Superior temporal gyrus (tissue), 1 donor: ENCODE measurements at regions not wholly inside any gene's neighbourhood (a gene's known extent, or its start where the extent isn't known, plus 50 kb on each side); places are given as distances from the start of the nearest gene placed in this dataset.
"Not testable (repeated sequence)": the region's sequence is repeated elsewhere in the genome, so short reads cannot be mapped to it uniquely, and the experiment has no call there.

Source experiments
- DNase-seq: peaks from one replicate; pipeline ENCODE4 v3.0.0-alpha.2; 2016; ENCODE audit errors: extremely low spot score

DNA sequence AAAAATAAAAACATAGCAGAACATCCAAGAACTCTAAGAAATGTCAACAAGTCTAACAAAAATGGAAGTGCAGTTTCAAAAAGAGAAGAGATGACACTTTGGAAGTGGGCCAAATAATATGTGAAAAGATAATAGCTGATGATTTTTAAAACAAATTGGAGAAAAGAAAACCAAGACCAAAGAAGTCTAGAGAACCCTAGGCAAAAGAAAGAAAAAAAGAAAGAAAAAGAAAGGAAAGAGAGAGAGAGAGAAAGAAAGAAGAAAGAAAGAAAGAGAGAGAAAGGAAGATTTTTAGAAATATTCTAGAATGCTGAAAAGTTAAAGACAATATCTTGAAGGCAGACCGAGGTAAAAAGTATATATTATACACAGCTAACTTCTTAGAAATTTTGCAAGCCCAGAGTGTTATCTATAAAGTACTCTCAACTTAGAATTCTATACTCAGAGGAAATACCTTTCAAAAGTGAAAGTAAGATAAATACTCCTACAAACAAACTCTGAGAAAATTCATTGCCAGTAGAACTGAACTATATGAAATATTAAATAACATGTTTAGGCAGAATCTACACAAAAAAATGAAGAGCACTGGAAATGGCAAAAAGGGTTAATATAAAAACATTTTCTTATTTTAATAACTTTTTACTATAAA is 138.7 kb upstream of the SMIM30 start:
- no peak for DNase-seq

DNA sequence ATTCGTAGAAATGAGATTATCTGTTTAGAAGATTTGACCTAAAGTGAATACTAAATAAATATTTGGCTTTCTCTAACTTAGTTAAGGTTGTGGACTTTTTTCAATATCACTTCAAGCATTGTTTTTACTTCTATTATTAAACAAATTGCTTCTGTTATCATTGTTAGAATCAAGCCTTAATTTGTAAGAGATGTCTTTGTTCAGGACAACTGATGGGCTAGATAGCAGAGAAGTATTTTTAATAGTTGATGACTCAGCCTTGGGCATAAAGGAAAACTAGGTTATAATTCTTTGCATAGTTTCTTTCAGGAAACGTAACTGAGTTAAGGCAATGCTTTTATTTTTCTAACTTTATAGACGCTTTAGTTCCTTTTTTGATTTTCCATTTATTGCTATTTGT is 128.8 kb upstream of the SMIM30 start:
- no peak for DNase-seq

DNA sequence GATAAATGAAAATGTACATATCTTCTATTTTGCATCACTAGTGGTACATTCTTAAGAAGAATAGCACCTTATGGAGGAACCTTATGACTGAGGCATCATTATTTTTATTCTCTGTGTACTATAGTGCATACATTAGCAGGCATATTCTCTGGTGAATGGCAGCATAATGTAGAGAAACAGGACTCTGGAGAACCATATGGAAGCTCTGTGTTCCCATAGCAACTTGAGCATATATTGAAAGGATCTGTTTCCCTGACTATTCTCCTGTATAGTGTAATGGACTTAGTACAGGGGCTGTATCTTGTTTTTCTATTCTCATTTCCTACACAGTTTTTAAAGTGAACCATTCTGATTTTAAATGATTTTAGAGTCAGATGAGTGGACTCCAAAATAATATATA is 128.4 kb upstream of the SMIM30 start:
- DNase-seq = no peak

DNA sequence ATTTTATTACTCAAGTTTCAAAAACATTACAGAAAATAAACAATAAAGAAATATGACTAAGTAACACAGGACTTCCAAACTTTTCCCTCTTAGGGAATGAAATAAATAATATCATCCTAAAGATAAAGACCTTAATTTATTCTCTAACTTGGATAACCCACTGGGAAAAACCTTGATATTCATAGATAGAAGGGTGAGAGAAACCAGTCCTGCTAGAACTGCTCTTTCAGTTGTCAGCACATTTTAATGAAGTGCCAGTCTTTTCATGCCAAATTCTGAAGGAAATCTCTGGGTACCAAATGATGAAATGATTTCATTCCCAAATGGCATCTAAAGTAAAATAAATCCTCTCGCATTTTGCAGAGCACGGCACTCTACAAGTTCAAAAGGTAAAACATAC is 114.5 kb upstream of the SMIM30 start:
- no peak for DNase-seq

DNA sequence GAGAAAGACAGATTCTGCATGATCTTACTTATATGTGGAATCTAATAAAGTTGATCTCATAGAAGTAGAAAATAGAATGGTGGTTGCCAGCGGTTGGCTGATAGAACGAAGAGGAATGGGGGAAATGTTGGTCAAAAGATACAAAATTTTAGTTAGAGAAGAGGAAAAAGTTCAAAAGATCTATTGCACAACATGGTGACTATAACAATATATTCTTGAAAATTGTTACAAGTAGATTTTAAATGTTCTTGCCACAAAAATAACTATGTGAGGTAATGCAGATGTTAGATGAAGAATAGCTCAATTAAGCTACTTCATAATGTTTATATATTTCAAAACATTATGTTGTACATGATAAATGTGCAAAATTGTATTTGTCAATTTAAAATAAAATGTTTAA is 112.3 kb upstream of the SMIM30 start:
- no peak for DNase-seq

DNA sequence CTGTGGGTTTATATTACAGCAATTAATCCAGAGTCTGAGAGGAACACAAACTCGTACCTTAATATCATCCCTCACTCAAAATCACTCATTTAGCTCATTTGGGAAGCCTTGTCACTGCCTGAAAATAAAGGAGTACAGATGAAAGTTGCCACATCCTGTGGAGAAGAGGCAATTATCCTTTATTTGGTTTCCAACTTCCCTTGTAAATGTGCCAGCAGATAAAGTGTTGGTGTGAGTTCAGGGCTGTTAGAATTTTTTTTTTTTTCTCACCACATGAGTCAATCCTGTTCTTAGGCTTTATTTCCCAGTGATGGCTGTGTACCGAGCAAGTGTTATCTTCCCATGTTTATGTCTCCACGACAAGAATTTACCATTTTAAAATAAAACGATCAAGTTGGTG is 99.0 kb upstream of the SMIM30 start:
- no peak for DNase-seq

DNA sequence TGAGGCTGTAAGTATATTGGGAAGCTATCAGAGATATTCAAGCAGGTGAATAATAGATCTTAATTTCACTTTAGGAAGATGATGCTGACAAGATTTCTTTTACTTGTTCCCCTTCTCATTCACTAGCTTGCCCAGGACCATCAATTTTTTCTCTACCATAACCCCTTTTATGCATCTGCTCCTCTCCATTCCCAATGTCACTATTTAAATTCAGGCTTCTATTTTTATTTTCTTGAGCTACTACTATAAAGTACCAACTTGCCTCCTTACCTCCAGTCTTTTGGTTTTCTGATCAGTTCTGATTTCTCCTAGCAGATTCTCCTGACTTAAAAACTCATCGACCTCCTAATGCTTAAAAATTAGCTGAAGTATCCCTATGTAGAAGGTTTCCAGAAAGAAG is 97.7 kb upstream of the SMIM30 start:
- DNase-seq = no peak

DNA sequence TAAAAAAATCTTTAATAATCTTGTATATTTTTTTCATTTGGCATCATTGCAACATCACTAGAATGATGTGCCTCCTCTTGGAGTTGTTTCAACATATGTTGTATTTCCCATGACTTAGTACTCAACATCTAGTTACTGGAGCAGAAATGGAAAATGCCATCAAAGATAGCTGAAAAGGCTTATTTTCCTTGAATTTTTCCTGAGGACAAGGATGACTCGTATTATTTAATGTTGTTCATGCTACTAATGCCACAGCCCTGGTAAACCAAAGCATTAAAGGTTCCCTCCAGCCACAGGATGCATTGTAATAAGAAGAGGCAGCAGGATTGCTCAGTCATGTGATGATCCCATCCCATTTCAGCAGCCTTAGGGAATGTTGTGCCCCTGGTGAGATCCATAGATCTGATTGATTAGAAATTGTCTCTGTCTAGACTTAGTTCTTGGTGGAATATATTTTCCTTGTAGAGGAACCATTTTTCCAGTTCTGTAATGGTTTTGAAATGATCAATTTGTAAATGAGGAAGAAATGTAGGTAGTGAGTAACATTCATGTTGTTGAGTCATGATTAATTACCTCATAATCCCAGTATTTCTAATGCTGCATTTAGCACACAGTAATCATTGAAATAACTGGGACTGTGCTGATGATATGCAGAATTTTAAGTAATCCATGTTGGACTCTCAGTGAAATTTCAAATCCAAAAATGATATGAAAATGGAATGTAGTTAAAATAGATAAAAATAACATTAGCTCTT is 91.3 kb upstream of the SMIM30 start:
- DNase-seq = no peak

DNA sequence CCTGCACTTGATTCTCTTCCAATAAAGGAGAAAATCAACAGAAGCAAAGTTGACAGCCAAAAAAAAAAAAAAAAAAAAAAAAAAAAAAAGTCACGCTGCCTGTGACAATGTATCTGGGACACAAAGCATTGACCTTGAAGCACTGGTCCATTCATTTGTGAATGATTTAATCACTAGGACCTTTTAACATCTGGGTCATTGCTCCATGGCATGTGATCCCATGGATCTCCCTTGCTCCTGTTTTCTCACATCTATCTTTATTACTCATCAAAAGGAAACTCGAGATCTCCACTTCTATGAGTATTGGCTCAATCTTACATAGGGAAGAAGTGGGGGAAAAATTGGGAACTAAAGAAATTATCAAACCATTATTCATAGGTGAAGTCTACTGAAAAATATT is 89.6 kb upstream of the SMIM30 start:
- DNase-seq = no peak

DNA sequence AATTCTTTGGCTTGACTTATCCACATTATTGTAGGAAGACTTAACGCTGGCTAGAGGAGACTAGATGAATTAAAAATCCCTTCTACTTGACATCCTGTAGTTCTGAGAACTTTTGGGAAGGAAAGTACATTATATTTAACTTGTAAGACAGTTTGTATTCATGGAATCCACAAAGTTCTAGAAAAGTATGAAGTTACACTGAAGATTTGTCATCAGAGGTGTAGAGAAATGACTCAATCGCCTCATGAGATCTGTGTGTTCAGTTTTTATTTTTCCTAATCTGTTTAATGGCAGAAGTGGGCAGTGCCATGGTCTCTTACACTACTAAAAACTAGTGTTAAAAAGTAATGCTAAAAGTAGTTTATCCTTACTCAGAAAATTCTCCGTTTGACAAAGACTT is 89.1 kb upstream of the SMIM30 start:
- DNase-seq = no peak

DNA sequence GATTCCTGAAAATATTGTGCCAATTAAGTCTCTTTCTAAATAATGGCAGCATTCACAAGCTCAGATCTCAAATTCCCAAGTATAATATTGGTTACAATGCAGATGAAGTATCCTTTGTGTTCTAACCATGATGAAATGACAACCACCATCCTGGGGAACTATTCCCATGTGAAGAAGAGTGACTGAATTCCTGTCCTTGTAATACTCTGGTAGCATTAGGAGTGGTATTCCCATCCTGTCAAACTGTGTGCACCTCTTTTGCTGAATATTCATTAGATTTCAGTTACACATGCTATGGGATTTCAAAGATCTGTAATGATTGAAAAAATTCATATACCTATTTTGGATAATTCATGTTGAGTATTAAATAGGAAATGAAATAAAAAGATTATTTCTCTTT is 86.1 kb upstream of the SMIM30 start:
- no peak for DNase-seq

DNA sequence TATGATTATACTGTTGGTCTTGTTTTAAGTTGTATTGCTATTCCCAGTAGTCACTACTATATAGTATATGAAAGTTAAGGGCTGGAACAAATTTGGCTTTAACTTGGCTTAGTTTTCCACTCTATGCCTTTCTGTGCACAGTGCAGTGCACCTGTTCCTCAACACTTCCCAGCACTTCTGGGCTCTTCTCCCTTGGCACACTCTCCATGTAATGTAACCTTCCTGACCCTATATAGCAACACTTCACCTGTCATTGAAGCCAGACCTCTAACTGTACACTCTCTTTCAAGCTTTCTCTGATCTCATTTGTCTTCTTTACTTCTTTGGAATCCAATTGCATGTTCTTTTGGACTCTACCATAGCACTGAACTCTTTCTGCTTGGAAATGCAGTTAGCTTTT is 83.9 kb upstream of the SMIM30 start:
- DNase-seq = no peak

DNA sequence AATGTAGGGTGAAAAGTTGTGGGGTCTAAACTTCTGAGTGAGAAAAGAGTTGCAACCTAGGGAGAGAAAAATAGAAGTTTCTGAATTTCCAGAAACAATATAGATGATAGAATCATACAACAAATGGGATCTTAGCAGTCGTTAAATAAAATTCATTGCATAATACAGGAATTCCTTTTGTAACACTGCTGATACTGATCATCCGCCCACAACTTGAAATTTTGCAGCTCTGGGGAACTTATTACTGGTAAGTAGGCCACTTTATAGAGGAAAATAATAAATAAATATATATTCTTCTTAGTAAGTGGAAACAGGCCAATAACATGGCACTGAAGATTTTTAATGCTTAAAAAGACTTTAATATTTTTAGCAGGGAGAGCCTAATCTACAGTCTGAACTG is 81.9 kb upstream of the SMIM30 start:
- no peak for DNase-seq

DNA sequence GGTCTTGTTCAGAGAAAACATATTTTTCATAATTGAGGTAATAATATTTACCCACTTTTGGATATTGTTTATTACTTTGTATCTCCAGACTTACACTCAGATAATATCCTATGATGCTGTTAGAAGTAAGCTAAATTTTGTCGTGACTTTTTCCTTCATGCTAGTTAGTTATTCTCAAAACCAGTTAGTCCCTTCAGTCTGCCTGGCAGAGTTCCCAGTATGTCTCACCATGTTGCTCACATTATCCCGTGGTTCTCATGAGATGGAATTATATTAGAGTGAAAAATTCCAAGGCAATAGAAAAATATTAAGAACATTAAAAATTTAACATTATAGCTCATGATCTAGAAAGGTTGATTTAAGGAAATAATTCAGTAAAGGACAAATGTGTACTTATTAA is 81.5 kb upstream of the SMIM30 start:
- DNase-seq = no peak

DNA sequence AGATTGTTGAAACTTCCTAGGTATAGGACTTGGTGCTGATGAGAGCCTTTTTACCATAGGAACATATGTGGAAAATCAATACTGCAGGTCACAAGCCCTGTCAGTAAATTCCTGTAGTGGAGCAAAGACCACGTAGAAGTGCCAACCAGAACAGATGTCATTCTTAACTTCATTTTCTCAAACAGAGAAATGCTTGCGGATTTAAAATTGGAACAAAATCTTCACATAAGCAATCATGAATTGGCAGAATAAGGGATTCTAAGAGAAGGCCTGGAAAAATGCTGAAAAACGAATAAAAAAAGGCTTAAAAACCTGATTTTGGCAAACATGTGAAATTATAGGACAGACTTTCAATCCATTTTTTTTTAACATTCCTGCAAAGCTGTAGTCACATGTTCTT is 80.8 kb upstream of the SMIM30 start:
- peak; percentile 14 for DNase-seq

DNA sequence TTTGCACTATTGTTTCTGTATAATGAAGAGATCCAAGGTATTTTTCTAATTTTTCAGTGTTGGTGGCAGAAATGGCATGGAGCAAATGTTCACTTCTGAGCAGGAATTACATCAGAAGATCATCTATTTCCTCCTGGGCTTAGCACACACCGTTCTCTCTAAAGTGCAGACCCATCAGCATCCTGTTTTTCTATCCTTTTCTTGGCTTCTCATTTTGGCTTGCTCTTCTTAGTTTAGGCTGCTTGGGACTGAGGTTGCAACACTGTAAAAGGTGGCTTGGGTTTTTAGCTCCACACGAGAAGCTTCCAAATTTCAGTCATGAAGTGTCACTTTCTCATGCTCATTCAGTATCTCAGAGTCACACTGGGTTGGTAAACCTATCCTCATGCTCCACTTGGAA is 79.9 kb upstream of the SMIM30 start:
- no peak for DNase-seq

DNA sequence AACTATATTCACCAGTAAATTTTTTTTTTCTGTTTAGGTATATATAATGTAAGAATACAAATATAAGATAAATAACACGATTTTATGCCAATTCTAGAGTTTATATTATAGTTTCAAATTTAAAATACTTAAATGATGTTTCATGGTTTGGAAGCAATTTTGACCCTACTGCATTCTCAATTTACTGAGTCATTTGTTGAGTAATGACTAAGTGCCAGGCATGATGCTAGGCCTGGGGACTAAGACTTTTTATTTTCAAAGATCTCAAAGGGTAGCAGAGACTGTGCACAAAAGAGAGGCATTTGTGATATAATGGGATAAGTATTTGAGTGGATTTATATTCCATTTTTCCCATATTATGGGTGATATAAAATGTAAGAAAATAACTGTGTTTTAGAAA is 78.9 kb upstream of the SMIM30 start:
- no peak for DNase-seq

DNA sequence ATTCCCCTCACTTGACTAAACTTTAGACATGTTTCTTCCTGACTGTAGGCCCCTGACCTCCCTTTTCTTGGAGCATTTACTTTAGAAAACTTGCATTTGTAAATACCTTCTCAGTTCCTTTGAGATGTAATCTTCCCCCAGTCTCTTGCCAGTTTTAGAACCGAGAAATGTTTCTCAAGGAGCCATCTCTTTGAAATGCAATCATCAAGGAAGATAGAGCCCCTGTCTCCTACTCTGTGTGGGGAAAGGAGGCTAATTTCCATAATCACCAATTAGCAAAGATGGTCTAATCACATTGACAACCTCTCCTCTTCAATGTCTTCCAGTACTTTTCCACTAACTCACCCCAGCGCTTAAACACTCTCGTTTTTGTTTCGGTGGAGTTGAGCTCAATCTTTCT is 70.0 kb upstream of the SMIM30 start:
- DNase-seq = no peak

DNA sequence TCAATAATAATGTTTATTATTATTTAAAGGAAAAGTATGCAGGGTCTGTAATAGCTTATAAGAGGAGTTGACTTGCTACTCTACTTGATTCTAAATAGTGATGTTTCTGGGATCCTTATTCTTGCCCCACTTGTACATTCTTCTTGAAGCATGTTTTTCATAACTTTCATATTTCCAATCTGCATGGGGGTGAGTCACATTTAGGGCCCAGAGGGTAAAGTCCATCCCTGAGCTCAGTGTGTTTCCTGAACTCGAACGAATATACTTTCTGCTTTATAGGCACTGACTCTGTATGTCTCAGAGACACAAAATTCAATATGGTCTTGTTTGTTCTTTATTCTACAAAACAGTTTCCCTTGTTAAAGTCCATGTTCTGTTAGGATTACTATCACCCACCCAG is 61.0 kb upstream of the SMIM30 start:
- DNase-seq = no peak

DNA sequence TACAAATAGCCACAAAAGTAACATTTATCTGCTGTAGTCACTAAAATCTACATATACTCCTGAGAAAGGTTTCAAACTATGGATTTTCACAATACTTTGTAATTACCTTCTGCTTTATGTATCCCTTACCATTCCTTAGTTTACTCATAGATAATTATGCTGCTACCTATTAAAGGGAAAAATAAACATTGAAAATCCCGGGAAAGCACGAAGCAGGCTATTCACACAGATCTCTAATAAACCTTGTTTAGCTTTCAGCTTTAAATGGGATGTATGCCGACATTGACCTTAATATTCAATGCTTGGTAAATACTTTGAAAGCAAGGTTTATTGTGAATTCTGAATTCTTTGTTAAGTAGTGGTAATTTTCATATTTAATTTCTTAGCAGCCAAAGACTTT is 58.5 kb upstream of the SMIM30 start:
- DNase-seq = no peak

DNA sequence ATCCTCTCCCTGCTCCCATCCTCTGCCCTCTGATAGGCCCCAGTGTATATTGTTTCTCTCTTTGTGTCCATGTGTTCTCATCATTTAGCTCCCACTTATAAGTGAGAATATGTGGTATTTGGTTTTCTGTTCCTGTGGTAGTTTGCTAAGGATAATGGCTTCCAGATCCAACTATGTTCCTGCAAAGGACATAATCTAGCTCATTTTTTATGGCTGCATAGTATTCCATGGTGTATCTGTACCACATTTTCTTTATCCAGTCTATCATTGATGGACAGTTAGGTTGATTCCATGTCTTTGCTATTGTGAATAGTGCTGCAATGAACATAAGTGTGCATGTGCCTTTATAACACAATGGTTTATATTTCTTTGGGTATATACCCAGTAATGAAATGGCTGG is 57.8 kb upstream of the SMIM30 start:
- not testable (repeated sequence) for DNase-seq

DNA sequence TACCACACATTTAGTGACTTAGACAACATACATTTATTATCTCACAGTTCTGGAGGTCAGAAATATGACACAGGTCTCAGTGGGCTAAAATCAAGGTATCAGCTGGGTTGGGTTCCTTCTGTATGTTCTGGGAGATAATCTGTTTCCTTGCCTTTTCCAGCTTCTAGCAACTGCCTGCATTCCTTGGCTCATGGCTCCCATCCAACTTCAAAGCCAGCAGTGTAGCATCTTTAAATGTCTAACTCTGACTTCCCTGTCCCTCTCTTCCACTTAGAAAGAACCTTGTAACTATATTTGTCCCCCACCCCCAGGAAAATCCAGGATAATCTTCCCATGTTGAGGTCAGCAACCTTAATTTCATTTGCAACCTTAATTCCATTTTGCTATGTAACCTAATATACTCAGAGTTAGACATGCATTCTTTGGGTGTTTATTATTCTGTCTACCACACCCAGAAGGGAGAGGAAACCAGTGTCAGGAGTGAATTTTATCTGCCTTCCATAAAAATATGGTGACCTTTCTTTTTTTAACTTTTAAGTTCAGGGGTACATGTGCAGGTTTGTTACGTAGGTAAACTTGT is 57.3 kb upstream of the SMIM30 start:
- DNase-seq = no peak

DNA sequence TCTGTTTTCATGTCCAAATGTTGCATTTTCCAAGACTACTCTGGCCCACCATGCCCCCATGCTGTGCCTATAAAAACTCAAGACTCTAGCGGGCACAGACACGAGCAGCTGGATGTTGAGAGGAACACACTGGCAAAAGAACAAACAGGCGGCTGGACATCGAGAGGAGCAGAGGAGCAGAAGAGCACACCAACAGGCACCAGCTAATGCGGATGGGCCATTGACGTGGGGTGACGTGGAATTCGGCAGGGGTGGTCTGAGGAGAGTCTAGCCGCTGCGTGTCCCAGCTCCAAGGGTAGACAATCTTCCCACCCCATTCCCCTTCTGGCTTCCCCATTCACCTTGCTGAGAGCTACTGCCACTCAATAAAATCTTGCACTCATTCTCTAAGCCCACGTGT is 54.4 kb upstream of the SMIM30 start:
- DNase-seq = no peak

DNA sequence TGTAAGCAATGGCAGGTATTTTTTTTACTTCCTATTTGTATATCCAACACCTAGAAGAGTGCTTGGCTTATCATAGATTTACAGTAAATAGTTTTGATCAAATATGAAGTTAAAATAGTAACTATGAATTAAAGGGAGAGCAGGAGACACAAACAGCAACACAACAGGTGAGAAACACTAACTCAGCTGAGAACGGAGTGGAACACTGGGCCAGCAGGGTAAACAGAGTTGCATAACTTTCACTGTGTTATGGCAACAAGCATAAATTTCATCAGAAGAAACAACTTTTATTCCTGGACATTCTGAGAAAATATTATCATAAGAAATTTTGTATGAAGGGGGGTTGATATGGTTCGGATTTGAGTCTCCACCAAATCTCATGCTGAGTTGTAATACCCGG is 52.2 kb upstream of the SMIM30 start:
- DNase-seq = no peak
